ENCODE measurements at regions not wholly inside any gene's neighbourhood (a gene's known extent, or its start where the extent isn't known, plus 50 kb on each side); places are given as distances from the start of the nearest gene placed in this dataset.

GRCh38 chr2:177026253-177026652, 186.3 kb upstream of the HNRNPA3 start:
- no peak for DNase-seq (ENCODE audit: low read depth)

DNA sequence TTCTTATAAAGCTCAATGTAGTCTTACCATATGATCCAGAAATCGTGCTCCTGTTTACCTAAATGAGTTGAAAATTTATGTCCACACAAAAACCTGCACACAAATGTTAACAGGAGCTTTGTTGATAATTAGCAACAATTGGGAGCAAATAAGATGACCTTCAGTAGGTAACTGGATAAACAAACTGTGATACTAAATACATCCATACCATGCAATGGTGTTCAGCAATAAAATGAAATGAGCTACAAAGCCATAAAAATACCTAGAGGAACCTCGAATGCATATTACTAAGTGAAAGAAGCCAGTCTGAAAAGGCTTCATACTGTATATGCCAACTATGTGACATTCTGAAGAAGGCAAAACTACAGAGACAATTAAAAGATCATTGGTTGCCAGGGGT, 185.6 kb upstream of the HNRNPA3 start:
- no peak for DNase-seq (ENCODE audit: low read depth)

- DNase-seq (ENCODE audit: low read depth), result no peak
Observed at GRCh38 chr2:177028296-177028695, 184.3 kb upstream of the HNRNPA3 start.

DNA sequence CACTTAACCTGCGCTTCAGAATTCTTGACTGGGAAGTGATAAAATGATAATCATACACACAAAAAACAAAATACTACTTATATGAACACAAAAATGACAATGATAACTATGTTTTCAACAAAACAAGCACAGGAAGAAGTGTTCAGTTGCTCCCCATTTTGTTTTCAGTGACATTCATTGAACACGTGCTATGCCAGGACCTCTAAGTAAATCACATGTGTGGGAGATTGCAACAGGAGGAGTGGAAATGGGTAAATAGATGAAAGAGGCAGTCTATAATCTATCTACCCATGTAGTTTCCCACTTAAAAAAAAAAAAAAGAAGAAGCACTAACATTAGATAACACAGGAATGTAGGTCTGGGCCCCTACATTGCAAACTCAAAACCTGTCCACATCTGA, 183.5 kb upstream of the HNRNPA3 start:
- DNase-seq (ENCODE audit: low read depth), result no peak

DNA sequence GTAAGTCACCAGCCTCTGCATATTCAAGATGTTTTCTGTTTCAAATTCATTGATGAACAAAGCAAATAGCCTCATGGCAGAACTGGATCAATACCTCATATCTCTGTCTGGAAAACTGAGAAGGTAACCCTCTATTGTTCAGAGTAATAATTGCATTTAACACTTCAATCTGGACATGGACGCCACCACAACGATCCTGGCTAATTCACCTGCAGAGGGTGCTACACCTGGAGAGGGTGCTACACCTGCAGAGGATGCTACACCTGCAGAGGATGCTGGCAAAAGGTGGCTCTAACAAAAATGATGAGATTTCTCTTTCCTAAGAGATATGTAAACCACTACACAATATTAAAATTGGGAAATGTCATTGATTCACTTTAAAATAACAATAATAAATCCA, 183.1 kb upstream of the HNRNPA3 start:
- no peak for DNase-seq (ENCODE audit: low read depth)

GRCh38 chr2:177029901-177030300, 182.7 kb upstream of the HNRNPA3 start:
- DNase-seq (ENCODE audit: low read depth), result no peak

DNA sequence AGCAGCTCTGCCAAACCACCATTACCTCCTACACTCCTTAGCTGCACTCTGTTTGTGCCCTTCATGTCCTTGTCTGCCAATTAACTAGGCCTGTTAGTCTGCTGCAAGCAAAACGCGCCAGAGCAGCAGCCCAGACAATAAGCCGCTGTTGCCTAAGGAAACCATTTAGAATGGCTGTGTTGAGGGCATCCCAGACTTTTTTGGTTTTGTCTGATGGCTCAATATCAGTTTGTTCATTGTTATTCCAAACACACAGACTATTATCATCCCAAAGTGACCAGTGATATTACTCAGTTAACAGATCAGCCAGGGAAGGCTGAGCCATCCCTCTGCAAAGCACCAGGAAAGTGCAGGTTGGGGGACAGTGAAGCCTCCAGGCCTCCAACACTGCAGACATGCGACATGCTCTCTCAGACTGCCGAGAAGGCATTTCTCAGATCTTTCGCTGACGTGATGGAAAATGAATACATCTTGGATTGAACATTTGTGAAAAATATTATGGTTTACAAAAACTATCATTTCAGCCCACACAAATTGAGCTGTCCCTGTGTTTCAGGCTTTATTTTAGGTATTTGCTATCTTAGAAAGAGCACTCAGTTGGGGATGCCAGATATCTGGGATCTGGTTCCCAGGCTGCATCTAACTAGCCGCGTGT, 182.0 kb upstream of the HNRNPA3 start:
- no peak for DNase-seq (ENCODE audit: low read depth)

GRCh38 chr2:177031438-177032180, 181.0 kb upstream of the HNRNPA3 start:
- no peak for DNase-seq (ENCODE audit: low read depth)

GRCh38 chr2:177036747-177037146, 175.8 kb upstream of the HNRNPA3 start:
- DNase-seq (ENCODE audit: low read depth), result no peak

DNA sequence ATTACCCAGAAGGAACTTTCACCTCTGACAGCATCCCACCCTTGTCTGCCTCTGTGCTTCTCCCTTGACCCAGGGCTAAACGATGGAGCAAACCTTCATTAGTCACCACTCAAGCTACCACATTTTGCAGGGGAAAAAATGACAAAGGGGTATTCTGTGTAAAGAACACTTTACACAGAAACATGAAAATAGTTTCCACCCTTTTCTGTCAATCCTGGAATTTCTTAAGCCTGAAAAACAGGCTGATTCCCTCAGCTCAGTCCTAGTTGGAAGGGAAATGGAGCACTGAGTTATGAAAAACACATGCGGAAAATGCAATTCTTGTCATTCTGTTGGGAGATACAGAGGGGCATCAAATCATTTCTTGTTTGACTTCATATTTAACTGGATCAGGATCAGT, 175.0 kb upstream of the HNRNPA3 start:
- no peak for DNase-seq (ENCODE audit: low read depth)

DNA sequence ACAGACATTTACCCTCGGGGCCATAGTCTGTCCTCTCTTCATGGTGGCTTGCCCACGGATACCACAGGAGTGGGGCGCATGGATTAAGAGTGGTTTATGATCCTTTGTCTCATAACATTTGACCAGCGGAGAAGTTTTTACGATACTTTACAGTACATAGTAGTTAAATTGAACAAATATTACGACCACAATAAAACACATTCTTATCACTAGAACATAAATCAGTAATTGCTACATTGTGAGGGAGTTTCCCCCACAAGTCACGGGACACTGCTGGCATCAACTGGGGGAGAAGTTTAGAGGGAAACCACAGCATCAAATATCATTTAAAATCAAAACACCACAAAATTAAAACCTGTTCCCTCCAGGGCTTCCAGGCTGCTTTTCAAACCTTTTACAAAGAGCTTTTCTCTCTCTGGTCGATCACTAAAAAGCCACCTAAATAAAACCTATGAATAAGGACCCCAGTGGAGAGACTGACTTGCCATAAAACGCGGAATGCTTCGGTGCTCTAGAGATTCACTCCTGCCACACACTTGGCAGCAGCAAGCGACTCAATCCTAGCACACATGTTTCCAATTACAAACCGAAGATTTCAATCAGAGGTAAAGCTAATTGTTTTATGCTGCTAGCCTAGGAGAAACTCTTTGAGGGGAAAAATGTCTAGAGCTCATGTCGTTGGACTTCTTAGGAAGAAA, 173.7 kb upstream of the HNRNPA3 start:
- DNase-seq (ENCODE audit: low read depth), result no peak

DNA sequence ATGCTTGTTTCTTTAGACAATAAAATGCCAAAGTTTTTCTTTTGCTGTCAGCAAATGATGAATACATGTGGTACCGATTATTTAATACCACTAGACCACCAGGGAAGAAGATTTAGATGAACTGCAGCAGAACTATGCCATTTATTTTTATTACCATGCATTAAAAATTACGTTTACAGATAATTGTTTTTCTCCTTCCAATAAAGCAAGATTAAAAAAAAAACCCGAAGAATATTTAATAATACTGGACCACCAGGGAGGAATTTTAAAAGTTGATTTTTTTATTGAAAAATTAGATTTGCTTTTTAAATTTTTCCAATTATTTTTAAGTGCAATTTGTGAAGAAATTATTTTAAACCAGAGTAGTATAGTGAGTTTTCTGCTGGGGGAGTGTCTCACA, 170.3 kb upstream of the HNRNPA3 start:
- DNase-seq (ENCODE audit: low read depth), result no peak

GRCh38 chr2:177044671-177045070, 167.9 kb upstream of the HNRNPA3 start:
- no peak for DNase-seq (ENCODE audit: low read depth)

- no peak for DNase-seq (ENCODE audit: low read depth)
Observed at GRCh38 chr2:177048981-177049380, 163.6 kb upstream of the HNRNPA3 start.

GRCh38 chr2:177051278-177051677, 161.3 kb upstream of the HNRNPA3 start:
- DNase-seq (ENCODE audit: low read depth), result no peak

DNA sequence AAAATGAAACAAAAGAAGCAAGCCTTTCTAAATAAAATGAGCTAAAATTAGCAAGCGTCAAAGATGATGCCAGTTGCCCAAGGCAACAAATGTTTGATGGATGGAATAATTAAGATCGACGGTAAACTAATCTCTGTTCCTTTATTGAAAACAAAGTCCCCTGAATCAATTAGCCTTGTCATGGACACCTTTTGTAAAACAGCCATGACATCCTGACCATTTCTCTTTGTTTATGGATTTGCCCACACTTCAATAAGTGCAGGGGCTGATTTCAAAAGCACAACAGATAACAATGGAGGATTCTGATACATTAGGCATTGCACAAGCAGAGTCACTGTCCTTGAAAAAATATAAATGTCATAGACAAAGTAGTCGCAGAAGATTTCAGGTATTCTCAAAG, 160.1 kb upstream of the HNRNPA3 start:
- DNase-seq (ENCODE audit: low read depth), result no peak

DNA sequence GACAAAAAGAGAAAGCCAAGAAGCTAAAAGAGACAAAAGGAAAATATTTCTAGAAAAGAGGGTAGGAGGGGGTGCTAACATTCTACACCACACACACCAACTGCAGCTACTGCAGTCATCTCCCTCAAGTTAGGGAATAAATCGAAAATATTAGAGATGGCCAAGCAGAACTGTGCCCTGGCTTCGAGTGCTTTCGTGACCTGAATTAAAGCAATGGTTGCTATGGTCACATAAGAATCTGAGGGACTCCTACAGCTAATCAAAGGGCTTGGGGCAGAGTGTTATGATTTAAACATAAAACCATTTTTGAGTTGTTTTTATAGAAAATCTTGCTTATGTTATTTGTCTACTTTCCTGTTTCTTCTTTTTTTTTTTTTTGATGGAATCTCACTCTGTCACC, 159.6 kb upstream of the HNRNPA3 start:
- no peak for DNase-seq (ENCODE audit: low read depth)

- no peak for DNase-seq (ENCODE audit: low read depth)
Observed at GRCh38 chr2:177053716-177054115, 158.9 kb upstream of the HNRNPA3 start.

DNA sequence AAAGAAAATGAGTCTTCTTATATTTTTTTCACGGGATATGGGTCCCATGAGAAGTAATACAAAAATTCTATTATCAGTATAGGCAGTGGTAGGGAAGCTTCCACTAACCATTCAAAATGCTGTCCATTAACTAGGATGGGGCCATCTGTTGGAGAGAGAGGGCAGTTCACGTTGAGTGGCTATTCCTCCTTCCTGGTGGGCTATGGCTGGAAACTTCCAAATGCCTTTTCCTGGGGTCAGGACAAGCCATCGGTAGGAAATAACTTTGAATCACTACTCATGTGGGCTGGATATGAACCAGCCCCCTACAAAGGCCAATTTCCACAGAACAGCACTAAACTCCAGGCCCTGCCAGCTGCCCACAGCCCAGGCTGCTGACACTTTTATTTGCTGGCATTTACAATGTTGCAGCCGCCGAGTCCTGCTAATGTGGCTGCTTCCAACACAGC, 156.1 kb upstream of the HNRNPA3 start:
- no peak for DNase-seq (ENCODE audit: low read depth)

DNA sequence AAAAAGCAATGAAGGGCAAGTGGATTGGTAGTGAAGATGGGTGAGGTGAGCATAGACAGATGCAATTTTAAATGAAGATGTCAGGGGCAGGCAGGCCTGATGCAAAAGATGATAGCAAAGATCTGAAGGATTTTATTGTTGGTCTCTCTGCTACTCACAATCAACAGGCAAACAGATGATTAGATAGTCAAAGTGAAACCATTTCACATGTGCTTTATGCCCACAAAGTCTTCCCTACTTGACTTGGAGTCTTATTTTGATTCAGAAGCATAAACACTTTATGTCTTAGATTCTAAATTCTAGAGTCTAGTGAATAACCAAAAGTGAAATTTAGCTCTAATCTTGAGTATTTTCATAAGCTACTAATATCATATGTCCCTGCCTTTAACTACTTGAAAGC, 153.8 kb upstream of the HNRNPA3 start:
- DNase-seq (ENCODE audit: low read depth), result no peak

- DNase-seq (ENCODE audit: low read depth), result no peak
Observed at GRCh38 chr2:177059293-177059692, 153.3 kb upstream of the HNRNPA3 start.

DNA sequence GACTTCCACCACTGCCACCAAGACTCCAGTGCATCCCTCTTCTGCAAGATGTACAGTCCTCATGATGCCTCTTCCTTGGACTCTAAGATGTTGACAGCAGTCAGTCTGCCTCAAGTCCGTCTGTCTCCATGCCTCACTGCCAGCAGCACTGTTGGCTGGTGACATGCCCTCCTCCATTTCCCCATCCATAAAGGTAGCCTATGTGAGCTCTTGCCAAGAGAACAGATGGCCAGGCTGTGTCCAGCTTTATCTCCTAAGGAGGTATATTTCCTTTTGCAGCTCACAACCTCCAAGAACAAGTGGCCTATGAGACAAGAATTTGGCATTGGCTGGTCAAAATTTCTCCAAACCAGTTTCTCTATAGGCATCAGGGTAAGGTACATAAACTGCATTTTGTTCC, 149.3 kb upstream of the HNRNPA3 start:
- no peak for DNase-seq (ENCODE audit: low read depth)

DNA sequence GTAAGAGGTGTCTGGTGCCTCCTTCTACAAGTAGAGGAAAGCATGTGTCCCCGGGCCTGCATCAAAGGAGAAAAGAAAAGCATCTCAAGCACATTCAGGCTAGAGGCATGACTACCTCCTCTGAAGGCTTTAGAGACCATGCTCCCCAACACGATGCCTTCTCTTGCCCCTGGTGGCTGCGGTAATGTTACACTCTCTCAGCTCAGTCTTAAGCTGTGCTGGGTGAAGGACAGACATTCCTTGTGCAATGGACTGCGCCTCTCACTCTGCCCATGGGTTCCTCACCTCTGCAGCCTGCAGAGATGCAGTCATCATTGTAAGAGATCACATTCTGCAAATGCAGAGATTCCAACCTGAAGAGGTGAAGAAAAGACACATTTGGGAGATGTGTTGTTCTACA, 148.2 kb upstream of the HNRNPA3 start:
- no peak for DNase-seq (ENCODE audit: low read depth)
